GM19035 (cell line): ENCODE measurements at regions not wholly inside any gene's neighbourhood (a gene's known extent, or its start where the extent isn't known, plus 50 kb on each side); places are given as distances from the start of the nearest gene placed in this dataset.

Source experiments
- ATAC-seq: cut with Tn5 transposase; IDR thresholded peaks from one replicate; pipeline ENCODE4 v1.9.1; 2021; ENCODE audit not compliant: unreplicated experiment

DNA sequence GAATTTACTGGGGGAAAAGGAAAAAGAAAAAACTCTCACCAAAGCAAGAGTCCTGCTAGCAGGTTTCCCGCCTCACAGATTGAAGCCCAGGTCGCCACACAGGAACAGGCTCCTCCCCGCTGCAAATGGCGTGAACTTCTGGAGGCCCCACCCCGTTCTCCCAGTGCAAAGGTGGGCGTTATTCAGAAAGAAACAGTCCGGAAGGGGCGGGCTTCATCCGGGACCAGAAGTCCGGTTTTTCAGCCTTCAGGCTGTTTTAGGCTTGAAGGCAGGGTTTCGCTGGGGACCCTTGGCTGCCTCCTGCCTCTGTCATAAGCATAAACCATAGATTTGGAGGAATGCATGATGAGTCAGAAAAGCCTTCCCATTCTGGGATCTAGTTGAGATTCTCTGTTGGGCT lies 148.3 kb upstream of the POU2AF2 start:
- ATAC-seq: peak; percentile 72

DNA sequence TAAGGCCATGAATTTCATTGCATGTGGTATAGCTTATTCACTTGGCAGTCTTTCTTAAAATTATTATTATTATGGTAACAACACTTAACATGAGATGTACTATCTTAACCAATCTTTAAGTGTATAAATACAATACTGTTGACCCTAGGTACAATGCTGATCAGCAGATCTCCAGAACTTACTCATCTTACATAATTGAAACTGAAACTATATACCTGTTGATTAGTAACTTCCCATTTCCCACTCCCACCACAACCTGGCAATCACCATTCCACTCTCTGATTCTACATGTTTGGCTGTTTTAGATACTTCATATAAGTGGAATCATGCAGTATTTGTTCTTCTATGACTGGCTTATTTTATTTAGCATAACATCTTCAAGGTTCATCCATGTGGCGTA lies 150.2 kb upstream of the POU2AF2 start:
- no peak for ATAC-seq

DNA sequence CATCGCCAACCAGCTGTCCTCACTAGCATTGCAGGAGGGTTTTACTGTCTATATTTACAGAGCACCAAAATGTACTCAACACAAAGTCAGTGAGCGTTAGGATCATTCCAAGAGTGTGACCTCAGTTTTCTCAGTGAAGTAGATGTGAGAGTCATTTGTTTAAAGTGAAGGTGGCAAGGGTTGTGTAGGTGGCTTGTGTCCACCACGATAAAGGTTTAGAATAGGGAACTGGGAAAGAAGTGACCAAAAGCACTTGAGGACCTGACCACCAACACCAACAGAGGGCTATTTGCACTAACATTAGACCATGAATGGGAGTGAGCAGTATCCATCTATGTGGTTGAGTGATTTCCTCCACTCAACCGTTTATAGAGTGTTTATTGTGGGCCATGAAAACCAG lies 152.5 kb upstream of the POU2AF2 start:
- no peak for ATAC-seq

DNA sequence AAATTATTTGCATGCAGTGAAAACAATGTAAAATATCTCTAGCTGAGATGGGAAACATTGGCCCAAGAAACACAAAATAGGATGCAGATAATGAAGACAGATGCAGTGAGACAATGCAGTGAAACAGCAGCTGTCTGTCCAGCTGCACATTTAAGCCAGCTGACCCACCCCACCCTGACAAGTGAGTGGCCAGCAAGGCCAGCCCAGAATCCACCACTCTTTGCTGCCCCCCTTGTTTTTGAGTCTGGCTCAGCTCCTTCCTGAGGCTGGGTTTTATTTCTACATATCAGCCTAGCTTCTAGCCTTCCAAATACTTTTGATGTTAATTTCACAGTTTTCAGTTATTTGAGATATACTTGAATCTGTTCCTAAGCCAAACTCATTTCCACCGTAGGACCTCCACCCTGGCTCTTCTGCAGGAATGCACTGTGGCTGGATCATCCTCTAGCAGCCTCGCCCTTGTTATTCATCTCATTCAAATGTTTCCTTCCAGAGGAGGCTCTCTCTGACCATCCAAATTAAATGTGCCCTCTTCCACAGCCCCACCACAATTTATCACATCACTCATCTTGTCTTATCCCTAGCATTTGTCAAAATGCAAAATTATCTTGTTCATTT lies 154.1 kb upstream of the POU2AF2 start:
- ATAC-seq: no peak

DNA sequence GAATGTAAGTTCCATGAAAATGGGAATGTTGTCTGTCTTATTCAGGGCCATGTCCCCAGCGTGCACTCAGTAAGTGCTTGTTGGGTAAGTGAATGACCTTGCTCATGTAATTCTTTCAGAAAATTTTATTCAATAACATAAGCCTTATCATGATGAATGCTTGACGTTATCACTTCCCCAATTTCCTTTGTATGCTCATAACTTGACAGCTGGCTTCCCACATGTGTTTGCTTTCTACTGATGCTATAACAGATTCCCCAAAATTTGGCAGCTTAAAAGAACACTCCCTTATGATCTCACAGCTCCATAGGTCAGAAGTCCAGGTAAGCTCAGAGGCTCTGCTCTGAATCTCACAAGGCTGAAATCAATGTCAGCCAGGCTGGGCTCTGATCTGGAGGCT lies 155.8 kb upstream of the POU2AF2 start:
- no peak for ATAC-seq

DNA sequence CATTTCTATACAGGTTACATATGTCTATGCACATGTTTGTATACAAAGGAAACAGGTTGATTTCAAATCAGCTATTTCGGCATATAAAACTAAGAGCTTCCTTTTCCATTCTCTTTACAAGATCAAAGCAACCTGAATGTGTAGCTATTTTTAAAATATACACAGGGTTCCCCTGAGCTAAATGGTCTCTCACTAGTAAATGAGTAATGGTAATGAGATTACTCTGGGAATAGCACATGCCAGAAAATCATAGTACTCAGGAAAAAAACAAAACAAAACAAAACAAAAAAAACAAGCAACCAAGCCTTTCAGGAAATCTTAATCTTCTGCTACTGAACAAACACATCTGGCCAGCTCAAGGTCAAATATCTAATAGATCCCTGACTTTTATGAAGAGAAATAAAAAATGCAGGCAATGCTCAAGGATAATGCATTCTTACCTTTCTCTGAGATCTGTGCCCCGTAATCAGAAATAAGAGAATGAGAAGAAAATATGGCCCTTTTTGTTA lies 156.6 kb upstream of the POU2AF2 start:
- no peak for ATAC-seq

DNA sequence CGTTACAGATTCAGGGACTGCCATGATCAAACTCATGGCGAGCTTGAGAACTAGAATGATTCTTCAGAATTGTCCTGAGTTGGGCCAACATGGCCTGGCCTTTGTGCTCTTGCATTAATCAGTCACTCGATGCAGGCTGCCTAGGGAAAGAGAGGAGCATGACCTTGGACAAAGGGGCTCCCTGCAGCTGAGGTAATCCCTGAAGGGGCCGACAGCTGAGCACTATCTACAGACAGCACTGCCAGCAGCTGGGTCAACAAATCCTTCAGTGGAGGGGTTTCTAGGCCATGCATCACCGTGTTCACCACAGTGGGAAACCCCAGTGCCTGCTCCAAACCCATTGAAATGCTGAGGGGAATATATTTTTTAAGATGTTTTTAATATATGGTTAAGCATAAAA lies 159.5 kb upstream of the POU2AF2 start:
- no peak for ATAC-seq

DNA sequence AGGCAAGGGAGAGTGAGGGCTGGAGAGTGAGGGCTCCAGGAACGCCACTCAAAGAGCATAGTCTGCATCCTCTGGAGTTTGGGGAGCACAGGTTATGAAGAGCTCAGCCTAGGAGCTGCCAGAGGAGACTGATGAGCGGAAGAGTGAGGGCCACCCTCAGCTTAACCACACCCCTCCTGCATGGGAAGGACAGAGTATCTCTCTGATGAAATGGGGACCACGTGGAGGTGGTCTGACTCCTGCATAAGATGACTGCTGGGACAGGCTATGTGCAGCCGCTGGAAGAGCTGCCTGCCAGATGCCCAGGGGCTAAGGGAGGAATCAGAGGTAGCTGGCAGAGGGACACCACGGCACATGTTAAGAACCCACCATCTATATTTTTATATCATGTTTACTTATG lies 162.9 kb upstream of the POU2AF2 start:
- ATAC-seq: no peak

DNA sequence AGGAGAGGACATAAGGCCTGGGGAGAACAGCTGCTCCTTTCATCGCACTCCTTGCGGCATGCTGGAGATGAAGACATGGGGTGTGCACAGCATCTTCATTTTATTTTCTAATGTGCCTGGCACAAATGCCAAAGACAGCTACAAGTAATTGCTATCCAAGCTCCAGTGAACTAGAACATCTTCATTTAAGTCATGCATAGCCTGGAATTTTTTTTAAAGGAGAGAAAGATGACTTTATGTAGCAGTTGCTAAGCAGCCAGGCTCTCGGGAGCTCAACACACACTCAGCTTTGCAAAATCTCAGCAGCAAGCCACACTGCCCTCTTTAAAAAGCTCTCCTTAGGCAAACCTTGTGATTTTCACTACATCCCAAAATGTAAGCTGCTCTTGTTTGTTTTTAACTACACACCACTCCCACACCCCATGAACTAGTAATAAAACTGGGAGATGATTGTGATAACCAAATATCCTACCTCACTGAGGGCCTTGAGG lies 164.5 kb upstream of the POU2AF2 start:
- ATAC-seq: no peak

DNA sequence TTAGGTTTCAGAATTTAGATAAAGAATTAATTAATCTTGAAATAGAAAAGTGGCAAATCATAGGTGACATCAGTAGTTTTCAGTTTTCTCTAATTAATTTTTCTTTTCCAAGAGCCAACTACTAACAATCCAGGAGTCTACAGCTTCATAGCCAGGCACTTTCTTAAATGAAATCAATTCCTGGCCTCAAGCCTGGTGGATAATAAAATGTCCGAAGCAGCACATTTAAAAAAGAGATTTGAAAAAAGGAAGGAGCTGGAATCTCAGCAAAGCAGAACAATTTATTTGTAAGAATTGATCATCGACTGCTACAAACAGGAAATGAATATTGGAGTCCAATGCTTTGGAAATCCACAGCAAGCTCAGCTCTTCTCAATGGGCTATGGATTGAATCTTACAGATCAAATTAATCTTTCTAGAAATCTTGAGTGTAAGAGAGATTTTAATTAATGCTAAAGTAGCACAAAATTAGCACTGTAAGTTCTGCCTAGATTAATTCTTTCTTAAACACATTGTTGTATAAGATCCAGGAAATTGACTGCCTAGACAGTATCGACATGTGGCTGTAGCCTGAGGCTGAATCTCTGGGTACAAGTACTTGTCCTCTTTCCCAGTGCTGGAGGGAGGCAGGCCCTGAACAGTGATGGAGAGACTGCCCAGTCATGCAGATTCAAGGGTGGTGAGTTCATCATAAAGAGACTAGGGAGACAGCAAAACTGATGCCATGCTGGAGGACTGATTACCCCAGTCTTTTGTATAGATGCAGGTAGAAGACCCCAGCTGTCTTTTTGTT lies 167.8 kb upstream of the POU2AF2 start:
- ATAC-seq: no peak

DNA sequence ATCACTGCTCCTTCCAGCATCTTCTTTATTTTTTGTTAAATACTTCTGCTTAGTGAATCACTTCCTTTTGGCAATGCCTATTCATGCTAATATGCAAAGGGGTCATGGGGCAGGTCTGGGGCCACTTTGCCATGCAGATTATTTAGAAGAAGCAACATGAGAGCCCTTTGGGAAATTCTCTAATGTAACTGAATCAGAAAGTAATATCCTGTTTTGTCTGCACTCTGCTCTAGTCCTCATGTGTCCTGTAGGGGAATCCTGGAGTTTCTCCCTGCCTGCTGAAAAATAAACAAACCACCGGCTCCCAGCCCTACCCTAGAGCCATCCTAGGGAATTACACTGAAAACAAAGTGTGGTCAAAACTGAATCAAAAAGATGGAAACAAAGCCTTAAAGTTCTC lies 176.5 kb upstream of the POU2AF2 start:
- no peak for ATAC-seq

DNA sequence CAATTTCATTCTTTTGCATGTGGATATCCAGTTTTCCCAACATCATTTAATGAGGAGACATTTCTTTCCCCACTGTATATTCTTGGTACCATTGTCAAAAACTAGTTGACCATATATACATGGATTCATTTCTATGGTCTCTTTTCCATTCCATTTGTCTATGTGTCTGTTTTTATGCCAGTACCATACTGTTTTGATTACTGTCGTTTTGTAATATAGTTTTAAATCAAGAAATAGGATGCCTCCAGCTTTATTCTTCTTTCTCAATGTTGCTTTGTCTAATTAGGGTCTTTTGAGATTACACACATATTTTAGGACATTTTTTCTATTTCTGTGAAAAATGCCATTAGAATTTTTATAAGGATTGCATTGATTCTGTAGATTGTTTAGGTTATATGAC lies 177.5 kb upstream of the POU2AF2 start:
- ATAC-seq: no peak

DNA sequence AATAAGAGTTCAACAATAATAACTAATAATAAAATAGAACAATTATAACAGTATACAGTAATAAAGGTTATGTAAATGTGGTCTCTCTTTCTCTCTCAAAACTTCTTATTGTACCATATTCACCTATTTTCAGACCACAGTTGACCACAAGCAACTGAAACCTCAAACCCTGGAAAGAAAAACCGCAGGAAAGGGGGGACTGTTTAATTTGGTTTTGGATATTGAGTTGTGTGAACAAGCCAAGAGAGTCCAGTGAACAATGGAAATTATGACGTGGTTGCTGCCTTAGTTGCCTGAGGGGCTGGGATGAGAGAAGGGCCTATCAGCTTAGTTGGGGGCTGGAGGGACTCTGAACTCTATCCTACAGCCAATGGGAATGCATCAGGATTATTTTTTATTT lies 178.7 kb upstream of the POU2AF2 start:
- ATAC-seq: no peak

DNA sequence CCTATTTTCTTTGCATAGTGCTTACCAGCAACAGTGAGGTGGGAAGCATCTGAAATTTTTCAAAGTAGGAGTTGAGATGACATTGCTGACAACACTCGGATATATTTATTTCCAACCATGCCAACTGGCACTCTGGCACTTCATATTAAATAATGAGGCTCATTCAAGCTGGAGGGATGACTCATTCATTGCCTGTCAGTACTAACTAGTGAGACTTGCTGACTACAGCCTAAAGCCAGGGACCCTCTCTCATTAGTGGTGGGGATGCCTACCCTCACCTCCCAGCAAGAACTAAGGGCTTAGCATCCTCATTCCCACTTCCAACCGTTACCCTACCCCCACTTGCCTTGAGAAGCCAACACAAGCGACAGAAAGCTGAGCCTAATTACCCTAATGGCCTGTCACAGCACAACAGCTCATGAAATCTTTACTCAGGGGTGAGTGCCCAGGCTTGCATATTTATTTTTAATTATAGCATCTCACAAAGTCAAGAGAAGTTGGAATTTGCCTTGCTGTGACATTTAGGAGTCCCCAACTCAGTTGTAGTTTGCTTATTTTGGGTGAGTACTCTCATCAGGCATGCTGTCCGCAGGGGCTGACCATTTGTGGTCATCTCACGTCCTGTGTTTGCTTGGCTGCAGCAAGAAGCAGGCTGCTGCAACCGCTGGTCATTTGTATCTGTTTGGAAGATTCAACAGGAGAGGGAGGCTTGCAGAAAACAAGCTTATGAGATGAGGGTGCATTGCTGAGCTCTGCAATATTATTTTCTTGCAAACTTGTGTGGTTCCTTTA lies 181.6 kb upstream of the POU2AF2 start:
- no peak for ATAC-seq

DNA sequence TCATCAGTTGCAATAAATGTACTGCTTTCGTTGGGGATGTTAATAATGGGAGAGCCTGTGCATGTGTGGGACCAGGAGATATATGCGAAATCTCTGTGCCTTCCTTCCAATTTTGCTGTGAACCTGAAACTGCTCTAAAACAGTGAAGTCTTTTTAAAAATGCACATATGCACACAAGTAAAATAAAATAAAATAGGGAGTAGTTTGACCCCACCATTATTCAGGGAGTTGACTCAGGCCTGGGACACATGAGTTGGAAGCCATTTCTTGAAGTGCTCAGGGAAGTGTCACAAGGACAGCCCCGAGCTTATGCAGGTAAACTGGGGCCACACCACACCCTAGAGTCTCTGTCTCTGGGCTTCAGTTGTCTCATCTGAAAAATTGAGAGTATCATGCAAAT lies 183.1 kb upstream of the POU2AF2 start:
- no peak for ATAC-seq

DNA sequence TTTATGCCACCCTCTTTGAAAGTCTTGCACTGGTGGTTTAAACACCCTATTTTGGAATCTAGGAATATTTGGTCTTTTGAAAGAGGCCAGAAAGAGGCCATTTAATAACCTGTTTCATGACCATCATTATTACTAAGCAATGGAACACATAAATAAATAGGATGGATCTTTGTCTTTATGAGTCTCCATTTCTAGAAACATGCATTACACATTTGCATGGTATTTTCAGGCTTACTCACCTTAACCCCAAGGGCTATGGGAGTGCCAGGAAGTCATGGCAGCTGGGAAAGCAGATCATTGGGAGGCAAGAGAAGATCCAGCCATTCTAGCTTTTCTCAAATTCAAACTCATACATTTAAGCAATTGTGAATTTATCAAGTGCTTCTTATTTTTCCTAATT lies 185.8 kb upstream of the POU2AF2 start:
- no peak for ATAC-seq

DNA sequence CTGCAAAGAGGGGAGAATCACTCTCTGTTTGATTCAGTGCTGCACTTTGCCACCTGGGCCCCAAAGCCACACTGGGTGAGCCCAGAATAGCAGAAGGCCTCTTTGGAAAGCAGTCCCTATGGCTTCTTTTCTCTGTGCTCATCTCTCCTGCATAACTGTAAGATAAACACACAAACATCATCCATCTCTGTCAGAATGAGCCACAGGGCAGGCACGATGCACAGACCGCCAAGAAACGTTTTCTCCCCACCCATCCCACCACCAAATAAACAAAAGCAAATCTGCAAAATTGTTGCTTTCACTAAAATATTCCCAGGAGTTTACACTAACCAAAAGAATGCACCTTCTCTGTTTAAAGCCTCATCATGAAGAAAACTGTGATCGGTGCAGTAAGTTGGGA lies 196.4 kb upstream of the POU2AF2 start:
- ATAC-seq: no peak

DNA sequence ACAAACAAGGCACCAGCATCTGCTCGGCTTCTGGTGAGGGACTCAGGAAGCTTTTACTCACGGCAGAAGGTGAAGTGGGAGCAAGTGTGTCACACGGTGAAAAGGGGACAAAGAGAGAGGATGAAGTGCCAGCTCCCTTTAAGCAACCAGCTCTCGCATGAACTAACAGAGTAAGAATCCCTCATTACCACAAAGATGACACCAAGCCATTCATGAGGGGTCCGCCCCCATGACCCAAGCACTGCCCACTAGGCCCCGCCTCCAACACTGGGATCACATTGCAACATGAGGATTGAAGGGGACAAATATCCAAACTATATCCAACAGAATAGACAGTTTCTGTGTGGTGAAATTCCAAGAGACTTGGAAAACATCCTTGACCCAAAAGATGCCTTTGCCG lies 198.2 kb upstream of the POU2AF2 start:
- ATAC-seq: no peak

DNA sequence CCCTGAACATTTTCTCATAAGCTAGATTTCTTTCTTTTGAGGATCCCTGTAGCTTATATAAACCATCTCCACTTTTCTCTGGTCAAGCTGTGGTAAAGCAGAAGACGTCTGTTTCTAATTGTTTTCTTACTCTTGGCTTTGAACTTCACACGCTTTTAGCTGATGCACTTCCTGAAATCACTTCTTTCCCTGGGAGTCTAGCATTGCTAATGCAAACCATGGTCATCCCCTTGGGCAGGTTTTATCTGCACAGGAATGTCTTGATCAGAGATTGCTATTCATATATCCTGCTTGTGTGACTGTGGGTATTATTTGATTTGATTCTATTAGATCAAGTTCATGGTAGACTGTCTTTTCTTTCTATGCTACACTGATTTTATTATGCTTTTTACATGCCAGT lies 199.2 kb upstream of the POU2AF2 start:
- ATAC-seq: no peak

DNA sequence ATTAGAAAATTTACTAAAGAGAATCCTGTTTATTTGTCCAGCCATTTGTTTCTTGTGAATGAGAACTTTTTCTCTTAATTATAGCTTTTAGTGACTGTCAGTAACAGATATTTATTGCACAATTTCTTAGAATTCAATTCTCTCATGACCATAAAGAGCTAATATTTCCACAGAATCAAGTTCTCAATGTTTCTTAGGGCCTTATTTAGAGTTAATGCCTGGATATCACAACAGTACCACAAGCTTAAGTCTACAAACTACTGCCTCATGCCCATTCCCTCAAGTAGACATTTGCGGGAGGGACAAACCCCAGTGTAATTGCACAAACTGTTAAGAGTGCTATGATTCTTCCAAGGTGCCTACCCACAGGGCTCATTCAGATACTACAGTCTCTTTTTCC lies 199.7 kb upstream of the POU2AF2 start:
- ATAC-seq: no peak

DNA sequence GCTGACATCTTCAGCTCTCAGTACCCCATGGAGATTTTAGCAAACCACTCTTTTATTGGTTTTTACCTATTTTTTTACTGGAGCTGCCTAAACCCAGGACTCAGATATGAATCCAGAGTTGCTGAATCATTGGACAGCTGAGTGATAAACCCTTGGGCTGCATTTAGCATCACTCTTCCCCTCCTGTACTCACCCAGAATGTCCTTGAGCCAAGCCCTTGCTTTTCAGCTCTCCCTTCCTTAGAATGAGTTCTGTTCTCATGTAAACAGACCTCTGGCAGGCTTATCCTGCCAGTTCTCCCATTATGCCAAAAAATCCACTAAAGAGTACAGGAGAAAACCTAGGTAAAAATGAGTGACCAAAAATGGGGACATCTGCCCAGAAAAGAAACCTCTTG lies 200.1 kb upstream of the POU2AF2 start:
- no peak for ATAC-seq
